GM21390 (cell line): ENCODE measurements at regions not wholly inside any gene's neighbourhood (a gene's known extent, or its start where the extent isn't known, plus 50 kb on each side); places are given as distances from the start of the nearest gene placed in this dataset.

Experiments used
- ATAC-seq: cut with Tn5 transposase; IDR thresholded peaks from one replicate; pipeline ENCODE4 v1.9.1; 2021; ENCODE audit not compliant: unreplicated experiment

- ATAC-seq: no peak
Measured at GRCh38 chr18:73966954-73967353, 180.7 kb downstream of the FBXO15 start.

- ATAC-seq: no peak
Measured at GRCh38 chr18:73962256-73962655, 185.4 kb downstream of the FBXO15 start.

DNA sequence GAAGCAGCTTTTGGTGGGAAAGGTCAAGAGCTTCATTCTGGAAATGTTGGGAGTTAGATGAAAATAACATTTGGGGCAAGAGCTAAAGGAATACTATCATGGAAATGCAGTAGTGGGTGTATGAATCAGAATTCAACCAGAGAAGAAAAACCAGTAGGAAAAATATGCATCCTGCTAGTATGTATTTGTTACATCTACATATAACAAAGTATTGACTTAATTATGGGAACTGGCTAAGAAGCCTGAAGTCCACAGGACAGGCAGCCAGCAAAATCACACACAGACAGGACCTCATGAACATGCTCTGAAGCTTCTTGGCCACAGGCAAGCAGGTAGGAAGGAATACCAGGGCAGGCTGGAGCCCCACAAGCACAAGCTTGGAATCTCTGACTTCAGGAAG lies 185.8 kb downstream of the FBXO15 start:
- no peak for ATAC-seq

GRCh38 chr18:73959352-73959751 lies 188.3 kb downstream of the FBXO15 start:
- ATAC-seq: no peak

GRCh38 chr18:73954268-73954667 lies 193.4 kb downstream of the FBXO15 start:
- no peak for ATAC-seq

DNA sequence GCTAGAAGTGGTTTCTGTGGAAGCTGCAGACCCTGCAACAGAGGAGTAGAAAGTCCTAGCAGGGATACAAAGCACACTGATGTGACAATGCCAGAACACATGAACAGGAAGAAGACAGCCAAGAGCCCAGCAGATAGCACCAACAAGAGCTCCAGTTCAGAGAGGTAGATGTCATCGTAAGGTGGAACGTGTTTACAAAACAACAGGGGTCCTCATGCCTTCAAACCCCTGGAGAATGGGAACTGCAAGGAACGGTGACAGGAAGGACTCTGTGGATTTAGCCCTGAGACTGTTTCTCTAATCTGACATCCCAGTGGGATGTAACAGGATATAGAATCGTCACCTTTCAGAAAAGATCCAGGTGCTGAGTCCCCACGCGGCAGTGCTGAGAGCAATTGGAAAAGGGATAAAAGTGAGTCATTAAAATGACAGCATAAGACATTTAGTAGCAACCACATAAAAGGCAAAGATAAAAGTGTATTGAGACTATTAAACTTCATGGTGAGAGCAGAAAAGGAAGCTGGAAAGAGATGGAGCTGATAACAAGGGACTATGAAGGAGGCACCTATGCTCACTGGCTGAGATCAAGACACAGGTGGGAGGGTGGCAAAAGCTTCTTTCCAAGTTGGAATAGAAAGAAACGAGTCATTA lies 195.2 kb downstream of the FBXO15 start:
- ATAC-seq: no peak

- ATAC-seq: no peak
Measured at GRCh38 chr18:73950116-73950700, 197.4 kb downstream of the FBXO15 start.

- no peak for ATAC-seq
Measured at GRCh38 chr18:73948497-73948896, 199.1 kb downstream of the FBXO15 start.

GRCh38 chr18:73948084-73948483 lies 199.6 kb downstream of the FBXO15 start:
- no peak for ATAC-seq

DNA sequence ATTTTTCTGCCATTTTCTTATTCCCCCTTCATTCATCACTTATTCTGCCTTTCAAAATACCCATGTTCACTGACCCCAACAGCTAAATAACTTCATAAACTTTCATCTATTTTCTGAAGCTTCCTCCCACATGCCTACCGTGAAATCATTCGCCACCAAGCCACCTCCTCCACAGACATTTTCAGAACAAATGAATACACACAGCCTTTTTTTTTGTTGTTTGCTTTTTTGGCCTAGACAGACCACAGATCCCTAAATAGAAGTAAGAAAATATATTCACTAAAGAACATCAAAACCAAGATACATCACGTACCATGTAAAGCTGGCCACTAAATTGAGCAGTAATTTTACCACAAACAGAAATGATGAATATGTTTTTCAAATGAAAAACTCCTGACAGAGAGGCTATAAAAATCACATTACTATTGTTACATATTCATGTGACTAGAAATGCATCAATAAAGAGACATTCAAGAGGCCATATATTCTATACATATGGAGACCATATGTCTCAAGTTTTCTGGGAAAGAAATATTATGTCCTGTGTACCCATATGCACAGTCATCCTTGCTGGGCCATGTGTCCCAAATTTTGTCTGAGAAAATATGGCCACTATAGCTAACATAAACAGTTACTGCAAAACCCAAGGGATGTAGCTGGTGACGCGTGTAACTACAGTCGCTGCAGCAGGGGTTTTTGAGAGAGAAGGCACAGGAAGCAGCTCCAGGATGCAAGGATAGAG lies 200.3 kb downstream of the FBXO15 start:
- no peak for ATAC-seq

DNA sequence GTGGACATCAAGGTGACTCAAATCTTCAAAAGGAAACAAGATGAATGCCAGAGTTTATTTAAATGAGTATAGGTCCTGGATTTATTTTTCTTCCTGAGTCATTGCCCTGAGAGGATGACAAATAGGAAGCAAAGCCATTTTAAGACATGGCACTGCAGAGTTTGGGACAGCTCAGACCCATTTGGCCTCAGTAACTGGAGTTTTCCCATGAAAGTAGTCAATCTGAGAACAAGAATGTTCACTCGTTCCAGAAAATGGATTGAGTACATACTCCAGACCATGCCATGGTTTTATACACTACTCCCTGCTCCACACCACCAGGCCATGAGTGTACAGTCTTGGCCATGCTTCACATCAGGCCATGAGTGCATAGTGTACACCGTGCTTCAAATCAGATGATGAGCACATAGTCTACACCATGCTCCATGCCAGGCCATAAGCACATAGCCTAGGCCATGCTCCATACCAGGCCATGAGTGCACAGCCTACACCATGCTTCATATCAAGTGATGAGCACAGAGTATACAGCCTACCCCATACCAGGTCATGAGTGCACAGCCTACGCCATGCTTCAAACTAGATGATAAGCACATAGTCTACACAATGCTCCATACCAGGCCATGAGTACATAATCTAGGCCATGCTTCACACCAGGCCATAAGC lies 202.4 kb downstream of the FBXO15 start:
- ATAC-seq: no peak

GRCh38 chr18:73944715-73945114 lies 202.9 kb downstream of the FBXO15 start:
- ATAC-seq: no peak

DNA sequence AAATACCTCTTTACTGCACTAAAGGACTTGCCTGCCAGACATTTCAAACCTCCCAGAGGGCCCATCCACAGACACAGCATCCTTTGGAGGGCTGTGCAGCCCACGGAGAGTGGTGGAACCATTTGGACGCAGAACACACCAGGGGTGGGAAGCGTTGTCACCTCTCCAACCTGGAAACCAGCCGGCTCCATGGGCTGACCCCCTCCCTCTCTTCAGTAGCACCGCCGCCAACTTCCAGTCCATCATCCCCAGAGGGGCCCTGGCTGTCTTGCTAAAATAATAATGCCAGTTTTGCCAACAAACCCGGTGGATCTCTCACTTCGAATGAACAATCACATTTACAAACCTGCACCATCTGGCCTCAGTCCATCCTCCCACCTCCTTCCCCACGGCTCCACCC lies 203.9 kb downstream of the FBXO15 start:
- ATAC-seq: no peak

- no peak for ATAC-seq
Measured at GRCh38 chr18:73942956-73943355, 204.7 kb downstream of the FBXO15 start.

- ATAC-seq: no peak
Measured at GRCh38 chr18:73942081-73942625, 205.5 kb downstream of the FBXO15 start.

GRCh38 chr18:73940721-73941120 lies 206.9 kb downstream of the FBXO15 start:
- ATAC-seq: no peak

DNA sequence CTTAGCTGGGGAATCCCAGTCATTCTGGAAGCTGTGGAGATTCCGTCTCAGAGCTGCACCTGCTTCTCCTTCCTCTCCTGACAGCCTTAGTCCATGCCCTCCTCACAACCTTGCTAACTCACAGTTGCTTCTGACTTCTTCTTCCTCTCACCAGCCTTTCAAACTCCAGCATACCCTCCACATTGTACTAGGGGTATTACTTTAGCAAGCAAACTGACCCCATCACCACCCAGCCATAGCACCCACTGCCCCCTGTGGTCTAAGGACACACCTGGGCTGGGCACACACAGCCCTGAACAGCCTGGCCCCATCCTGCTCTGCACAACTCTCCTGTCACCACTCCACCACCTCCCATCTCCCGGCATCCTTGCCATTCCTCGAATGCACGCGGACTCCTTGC lies 208.2 kb downstream of the FBXO15 start:
- ATAC-seq: no peak

- no peak for ATAC-seq
Measured at GRCh38 chr18:73933685-73934084, 213.9 kb downstream of the FBXO15 start.

DNA sequence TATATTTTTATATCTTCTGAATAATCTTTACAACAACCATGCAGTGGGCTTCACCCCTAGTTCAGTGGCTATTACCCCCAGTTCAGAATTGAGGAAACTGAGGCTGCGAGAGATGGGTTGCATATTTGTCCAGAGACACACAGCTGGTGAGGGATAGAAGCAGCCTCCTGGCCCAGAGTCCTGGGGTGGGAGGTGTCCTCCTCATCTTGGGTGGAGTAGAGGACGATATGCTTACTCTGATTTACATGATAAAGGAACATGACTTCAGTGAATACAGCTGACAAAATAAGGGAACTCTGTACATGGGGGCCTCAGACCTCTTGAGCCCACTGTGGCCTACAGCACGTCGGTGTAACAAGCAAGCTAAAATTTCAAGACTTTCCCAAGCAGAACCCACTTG lies 214.7 kb downstream of the FBXO15 start:
- ATAC-seq: no peak

GRCh38 chr18:73927496-73927895 lies 220.1 kb downstream of the FBXO15 start:
- ATAC-seq: no peak

- ATAC-seq: no peak
Measured at GRCh38 chr18:73924836-73925235, 222.8 kb downstream of the FBXO15 start.

DNA sequence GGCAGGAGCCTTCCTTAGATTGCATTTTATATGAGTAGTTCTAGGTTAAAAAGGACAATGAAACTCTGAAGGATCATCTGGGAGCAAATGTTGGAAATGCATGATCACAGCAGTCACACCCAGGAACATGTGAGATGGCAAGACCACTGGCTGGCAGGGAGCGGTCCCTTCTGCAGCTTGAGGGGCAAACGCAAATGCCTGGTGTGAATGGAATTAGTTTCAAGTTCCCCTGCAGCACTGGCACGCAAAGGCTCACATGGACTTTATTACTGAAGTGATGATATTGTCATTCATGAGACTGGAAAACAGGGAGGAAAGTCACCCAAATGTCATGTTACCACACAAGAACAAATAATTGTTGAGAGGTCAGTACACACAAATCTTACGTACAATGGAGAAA lies 223.3 kb downstream of the FBXO15 start:
- no peak for ATAC-seq
